Lower leg skin (tissue), 4 donors: ENCODE measurements at regions not wholly inside any gene's neighbourhood (a gene's known extent, or its start where the extent isn't known, plus 50 kb on each side); places are given as distances from the start of the nearest gene placed in this dataset.

Experiments used
- DNase-seq, 2 donors: peaks; one replicate each; pipeline ENCODE4 v3.0.0-alpha.2; 2019; ENCODE audit warnings: low spot score in 2 of 2
- H3K4me3 ChIP-seq: fragments of 200-600 bp; sonication (generic); 2 replicates; pipeline ENCODE4 v1.5.1; 2017; ENCODE audit warnings: mild to moderate bottlenecking, low read depth; ENCODE audit not compliant: poor library complexity, severe bottlenecking
- CTCF ChIP-seq, 3 donors: fragments of 450-650 bp; IDR thresholded peaks; one replicate each; pipeline ENCODE4 v1.5.1; 2016; ENCODE audit warnings: antibody characterized with exemption in 3 of 3, mild to moderate bottlenecking in 3 of 3, moderate library complexity in 2 of 3
- POLR2A ChIP-seq, 2 donors: fragments of 450-650 bp; IDR thresholded peaks; one replicate each; pipeline ENCODE4 v1.6.1; 2016 to 2017; ENCODE audit warnings: antibody characterized with exemption in 2 of 2, mild to moderate bottlenecking in 1 of 2, moderate library complexity in 1 of 2
- WGBS, 2 donors: methylation state at CpG; one replicate each; pipeline ENCODE4 v1.1.5; 2018; 5-methylcytosine and 5-hydroxymethylcytosine counted together
- intact Hi-C: fragments of 100-400 bp; cut with DNase I; formaldehyde crosslinking; loops from one replicate; pipeline ENCODE4 v1.15.0; 2023; ENCODE audit warnings: low total_unique reads

GRCh38 chr4:133960975-133961374 is 240.6 kb downstream of the PABPC4L start:
- no peak for DNase-seq
- intact Hi-C loops: no loop called here
- TF ChIP-seq POLR2A (IDR thresholded peaks at IDR 0.05): no peak
- TF ChIP-seq CTCF (IDR thresholded peaks at IDR 0.05): no peak
- 85 to 90% methylated on average over 2 of the region's 2 CpGs for whole genome bisulfite sequencing, 2 donors
- no peak overlapping the region for H3K4me3 ChIP-seq

GRCh38 chr4:133943081-133943480 is 258.5 kb downstream of the PABPC4L start:
- H3K4me3 ChIP-seq: no peak overlapping the region
- no peak for TF ChIP-seq CTCF (IDR thresholded peaks at IDR 0.05)
- TF ChIP-seq POLR2A (IDR thresholded peaks at IDR 0.05): no peak
- 43 to 57% methylated on average over 1 of the region's 1 CpG for WGBS, 2 donors
- no peak for DNase-seq
- intact Hi-C loops: no loop called here

DNA sequence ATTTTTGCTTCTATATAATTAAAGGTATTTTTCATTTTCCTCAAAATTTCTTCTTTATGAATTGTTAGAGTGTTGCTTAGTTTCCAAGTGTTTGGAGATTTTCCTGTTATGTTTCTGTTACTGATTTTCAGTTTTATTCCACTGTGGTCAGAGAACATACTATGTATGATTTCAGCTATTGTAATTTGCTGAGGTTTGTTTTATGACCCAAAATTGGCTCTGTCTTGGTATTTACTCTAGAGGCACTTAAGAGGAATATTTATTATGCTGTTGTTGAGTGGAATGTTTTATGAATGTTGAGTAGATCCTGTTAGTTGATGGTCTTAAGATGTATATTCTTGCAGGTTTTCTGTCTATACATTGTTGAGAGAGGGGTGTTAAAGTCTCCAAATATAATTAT is 263.5 kb downstream of the PABPC4L start:
- intact Hi-C loops: no loop called here
- no peak overlapping the region for H3K4me3 ChIP-seq
- TF ChIP-seq POLR2A (IDR thresholded peaks at IDR 0.05) (no peak), CTCF (IDR thresholded peaks at IDR 0.05) (no peak)
- no peak for DNase-seq

DNA sequence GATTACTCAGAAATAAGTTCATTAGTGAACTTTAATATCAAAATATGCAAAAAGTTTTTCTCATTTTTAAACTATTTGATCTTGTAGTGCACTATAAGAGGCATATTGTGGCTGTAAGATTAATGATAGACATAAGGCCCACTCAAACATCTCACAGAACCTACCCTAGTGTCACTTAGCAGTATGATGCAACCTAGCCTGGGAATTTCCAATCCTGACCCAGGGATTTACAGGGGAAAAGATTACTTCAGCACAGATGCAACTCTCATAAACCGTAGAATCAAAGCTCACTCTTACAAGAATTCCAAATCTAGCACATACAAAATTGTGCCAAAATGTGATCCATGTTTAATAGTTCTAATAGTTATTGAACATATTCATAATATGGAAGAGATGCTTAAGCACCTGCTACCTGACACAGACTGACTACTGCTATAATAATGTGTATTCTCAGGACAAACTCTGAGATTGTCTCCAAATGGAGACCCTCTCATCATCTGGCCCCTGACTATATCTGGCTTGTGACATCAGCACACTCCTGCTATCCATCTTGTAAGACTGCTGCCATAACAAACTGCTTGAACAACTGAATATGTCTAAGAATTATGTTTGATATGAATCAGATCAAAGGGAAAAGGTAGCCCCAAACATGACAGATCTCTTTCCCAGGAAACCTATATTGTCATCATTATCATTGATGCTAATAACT is 271.9 kb downstream of the PABPC4L start:
- 84 to 85% methylated on average over 1 of the region's 1 CpG for WGBS, 2 donors
- H3K4me3 ChIP-seq: no peak overlapping the region
- no peak for TF ChIP-seq CTCF (IDR thresholded peaks at IDR 0.05)
- TF ChIP-seq POLR2A (IDR thresholded peaks at IDR 0.05): no peak

DNA sequence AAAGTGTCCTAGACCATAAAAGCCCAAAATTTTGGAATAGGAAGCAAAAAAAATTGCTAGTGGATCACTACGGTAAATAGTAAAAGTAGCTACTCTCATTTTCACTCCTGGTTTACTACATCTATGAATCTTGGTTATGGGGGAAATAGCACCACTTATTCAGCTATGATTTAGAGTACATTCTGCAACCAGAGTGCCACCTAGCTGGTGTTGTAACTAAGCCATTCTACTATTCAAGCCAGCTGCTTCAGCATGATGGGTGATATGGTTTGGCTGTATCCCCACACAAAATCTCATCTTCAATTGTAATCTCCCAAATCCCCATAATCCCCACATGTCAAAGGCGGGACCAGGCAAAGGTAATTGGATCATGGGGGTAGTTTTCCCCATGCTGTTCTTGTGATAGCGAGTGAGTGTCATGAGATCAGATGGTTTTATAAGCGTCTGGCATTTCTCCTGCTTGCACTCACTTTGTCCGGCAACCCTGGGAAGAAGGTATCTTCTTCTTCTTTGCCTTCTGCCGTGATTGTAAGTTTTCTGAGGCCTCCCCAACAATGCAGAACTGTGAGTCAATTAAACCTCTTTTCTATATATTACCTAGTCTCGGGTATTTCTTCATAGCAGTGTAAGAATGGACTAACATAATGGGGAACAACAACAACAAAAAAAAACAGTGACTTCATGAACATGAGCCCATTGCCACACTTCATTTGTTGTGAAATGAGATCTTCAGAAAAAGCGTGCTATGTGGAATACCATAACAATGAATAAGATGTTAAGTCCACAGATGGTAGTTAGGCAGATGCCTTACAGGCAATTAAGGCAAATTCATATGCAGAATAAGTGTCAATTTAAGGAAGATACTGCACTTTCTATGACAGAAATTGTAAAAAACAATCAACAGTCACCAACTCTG is 280.1 kb downstream of the PABPC4L start:
- WGBS, 2 donors: 88 to 90% methylated on average over 8 of the region's 8 CpGs
- intact Hi-C loops: loop anchor here (5.0 kb wide), 1 partner anchor 524 kb away; no protein-coding TSS in a partner anchor
- TF ChIP-seq POLR2A (IDR thresholded peaks at IDR 0.05) (no peak), CTCF (IDR thresholded peaks at IDR 0.05) (no peak)
- no peak overlapping the region for H3K4me3 ChIP-seq
- DNase-seq: no peak

More for the DNA sequence above, 271.9 kb downstream of the PABPC4L start:
- intact Hi-C loops: no loop called here
- DNase-seq: no peak
